Epithelial cell of esophagus (primary cell): ENCODE measurements at regions not wholly inside any gene's neighbourhood (a gene's known extent, or its start where the extent isn't known, plus 50 kb on each side); places are given as distances from the start of the nearest gene placed in this dataset.

ENCODE experiments used
- DNase-seq: peaks from one replicate; pipeline ENCODE4 v3.0.0; 2010; ENCODE audit warnings: low read depth
- H3K4me3 ChIP-seq: 2 replicates; pipeline ENCODE4 v1.5.1; 2011; ENCODE audit warnings: mild to moderate bottlenecking, low read length, control low read depth
- CTCF ChIP-seq: IDR thresholded peaks from 2 replicates; pipeline ENCODE4 v1.5.1; 2011; ENCODE audit warnings: low read depth, mild to moderate bottlenecking, low read length, control low read depth, inconsistent platforms; ENCODE audit not compliant: insufficient read depth; ENCODE audit errors: missing control alignments

GRCh38 chr6:129767776-129768485 lies 58.0 kb upstream of the ARHGAP18 start:
- no peak for DNase-seq
- H3K4me3 ChIP-seq = no peak overlapping the region
- no peak for TF ChIP-seq CTCF

- TF ChIP-seq CTCF = no peak
- peak; percentile 74 for DNase-seq
- peak overlapping the region; percentile 40 for H3K4me3 ChIP-seq
These were observed 57.2 kb upstream of the ARHGAP18 start for GRCh38 chr6:129766959-129767728.

GRCh38 chr6:129764761-129765407 lies 54.9 kb upstream of the ARHGAP18 start:
- H3K4me3 ChIP-seq = no peak overlapping the region
- no peak for TF ChIP-seq CTCF
- DNase-seq = no peak

GRCh38 chr6:129759796-129760605 lies 50.0 kb upstream of the ARHGAP18 start:
- no peak for DNase-seq
- TF ChIP-seq CTCF = no peak
- H3K4me3 ChIP-seq = no peak overlapping the region
